MCF 10A (cell line): ENCODE measurements at regions not wholly inside any gene's neighbourhood (a gene's known extent, or its start where the extent isn't known, plus 50 kb on each side); places are given as distances from the start of the nearest gene placed in this dataset.

Experiments used
- BruUV-seq: library from RNA; stranded (reverse); fragments of 400-500 nt; replicated peaks from 2 replicates; lab custom pipeline; 2021; lab: Mats Ljungman, UMichigan
- CTCF ChIA-PET: fragments of 300-600 bp; sonication (Branson Sonifier 250); formaldehyde crosslinking; extraction: SDS; loops from one replicate; lab custom pipeline; 2021; ENCODE audit warnings: antibody characterized with exemption, inconsistent platforms; lab: Yijun Ruan, JAX
- POLR2A ChIA-PET: fragments of 300-600, 350-650 bp; sonication (Branson Sonifier 250); formaldehyde crosslinking; extraction: SDS; loops from one replicate; lab custom pipeline; 2020; ENCODE audit warnings: antibody characterized with exemption, inconsistent platforms; lab: Yijun Ruan, JAX
- DNase-seq: peaks from one replicate; pipeline ENCODE4 v3.0.0-alpha.2; 2018; ENCODE audit not compliant: unreplicated experiment
- H3K27ac Mint-ChIP-seq: one replicate; pipeline ENCODE4 v1.8.0; 2022; ENCODE audit warnings: mild to moderate bottlenecking, low read depth, mixed read lengths; ENCODE audit not compliant: unreplicated experiment
- H3K27me3 Mint-ChIP-seq: one replicate; pipeline ENCODE4 v1.8.0; 2022; ENCODE audit warnings: mixed read lengths; ENCODE audit not compliant: insufficient read depth, unreplicated experiment
- H3K36me3 Mint-ChIP-seq: one replicate; pipeline ENCODE4 v1.8.0; 2022; ENCODE audit warnings: mild to moderate bottlenecking, moderate library complexity, mixed read lengths; ENCODE audit not compliant: insufficient read depth, unreplicated experiment
- H3K4me1 Mint-ChIP-seq: one replicate; pipeline ENCODE4 v1.8.0; 2022; ENCODE audit warnings: mixed read lengths; ENCODE audit not compliant: insufficient read depth, unreplicated experiment
- H3K4me3 Mint-ChIP-seq: one replicate; pipeline ENCODE4 v1.8.0; 2022; ENCODE audit warnings: mild to moderate bottlenecking, moderate library complexity, mixed read lengths; ENCODE audit not compliant: unreplicated experiment
- H3K9me3 Mint-ChIP-seq: one replicate; pipeline ENCODE4 v1.8.0; 2022; ENCODE audit warnings: mixed read lengths; ENCODE audit not compliant: unreplicated experiment
- intact Hi-C: fragments of 100-400 bp; cut with micrococcal nuclease; formaldehyde crosslinking; loops from 2 replicates; pipeline ENCODE4 v1.14.1; 2022
- TF ChIP-seq, protein P1 (sequence below): fragments of 200-600 bp; IDR thresholded peaks from one replicate; pipeline ENCODE4 v1.8.0; 2022; ENCODE audit warnings: antibody characterized with exemption, mild to moderate bottlenecking; ENCODE audit not compliant: unreplicated experiment

DNA sequence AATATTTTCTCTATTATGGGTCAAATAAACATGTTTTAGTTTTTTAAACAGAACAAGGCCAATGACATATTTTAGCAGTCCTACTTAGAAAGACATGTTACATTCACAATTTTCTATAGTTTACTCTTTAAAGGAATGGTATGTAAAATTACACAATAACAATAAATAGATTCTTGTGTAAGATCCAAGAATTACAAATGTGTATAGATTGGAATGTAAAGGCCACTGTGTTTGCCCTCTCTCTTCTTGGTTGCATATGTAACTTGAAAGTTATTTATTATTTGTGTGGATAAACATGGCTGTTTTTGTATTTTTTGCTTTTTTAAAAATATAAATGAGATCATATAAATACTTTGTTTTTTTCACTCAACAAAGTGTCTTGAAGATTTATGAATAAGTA is 979.3 kb upstream of the CELF2 start:
- POLR2A ChIA-PET = no interaction called here
- Mint-ChIP-seq H3K9me3 (no peaks in the 10 kb centered on the region), H3K36me3 (no peaks in the 10 kb centered on the region), H3K27ac (no peak overlapping the region), H3K27me3 (no peaks in the 10 kb centered on the region), H3K4me3 (no peak overlapping the region), H3K4me1 (peaks cover 6% of the 10 kb centered on the region)
- BruUV-seq = no TSS peak
- TF ChIP-seq, protein P1, sequence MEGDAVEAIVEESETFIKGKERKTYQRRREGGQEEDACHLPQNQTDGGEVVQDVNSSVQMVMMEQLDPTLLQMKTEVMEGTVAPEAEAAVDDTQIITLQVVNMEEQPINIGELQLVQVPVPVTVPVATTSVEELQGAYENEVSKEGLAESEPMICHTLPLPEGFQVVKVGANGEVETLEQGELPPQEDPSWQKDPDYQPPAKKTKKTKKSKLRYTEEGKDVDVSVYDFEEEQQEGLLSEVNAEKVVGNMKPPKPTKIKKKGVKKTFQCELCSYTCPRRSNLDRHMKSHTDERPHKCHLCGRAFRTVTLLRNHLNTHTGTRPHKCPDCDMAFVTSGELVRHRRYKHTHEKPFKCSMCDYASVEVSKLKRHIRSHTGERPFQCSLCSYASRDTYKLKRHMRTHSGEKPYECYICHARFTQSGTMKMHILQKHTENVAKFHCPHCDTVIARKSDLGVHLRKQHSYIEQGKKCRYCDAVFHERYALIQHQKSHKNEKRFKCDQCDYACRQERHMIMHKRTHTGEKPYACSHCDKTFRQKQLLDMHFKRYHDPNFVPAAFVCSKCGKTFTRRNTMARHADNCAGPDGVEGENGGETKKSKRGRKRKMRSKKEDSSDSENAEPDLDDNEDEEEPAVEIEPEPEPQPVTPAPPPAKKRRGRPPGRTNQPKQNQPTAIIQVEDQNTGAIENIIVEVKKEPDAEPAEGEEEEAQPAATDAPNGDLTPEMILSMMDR = no peak
- DNase-seq = peak; percentile 11
- intact Hi-C loops = no loop called here
- CTCF ChIA-PET = interaction anchor here (0.7 kb wide), 1 partner anchor 497 kb away, joined by 3 read pairs; no protein-coding TSS in a partner anchor

DNA sequence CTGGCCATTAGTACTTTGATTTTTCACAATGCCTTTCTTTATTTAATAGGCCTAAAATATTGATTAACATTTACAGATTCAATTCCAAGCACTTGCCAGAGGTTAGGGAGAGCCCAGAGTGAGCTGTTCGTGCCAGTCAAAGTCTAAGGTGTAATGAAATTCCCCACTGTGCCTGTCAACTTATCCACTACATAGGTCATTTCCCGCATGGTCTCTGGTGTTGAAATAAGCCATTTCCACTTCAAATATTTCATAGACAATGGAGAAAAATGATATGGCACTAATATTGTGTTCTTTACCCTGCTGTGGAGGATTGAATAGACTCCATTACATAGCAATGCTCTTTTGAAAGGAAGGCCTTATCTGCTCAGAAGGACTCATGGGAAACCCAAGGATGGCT is 978.1 kb upstream of the CELF2 start:
- no peaks in the 10 kb centered on the region for H3K27me3 Mint-ChIP-seq
- BruUV-seq = no TSS peak
- H3K36me3 Mint-ChIP-seq = no peaks in the 10 kb centered on the region
- intact Hi-C loops = no loop called here
- peaks cover 6% of the 10 kb centered on the region for H3K4me1 Mint-ChIP-seq
- CTCF ChIA-PET = no interaction called here
- no peak overlapping the region for H3K27ac Mint-ChIP-seq
- no peak for DNase-seq
- TF ChIP-seq, protein P1 = no peak
- H3K9me3 Mint-ChIP-seq = no peaks in the 10 kb centered on the region
- POLR2A ChIA-PET = no interaction called here
- H3K4me3 Mint-ChIP-seq = no peak overlapping the region

DNA sequence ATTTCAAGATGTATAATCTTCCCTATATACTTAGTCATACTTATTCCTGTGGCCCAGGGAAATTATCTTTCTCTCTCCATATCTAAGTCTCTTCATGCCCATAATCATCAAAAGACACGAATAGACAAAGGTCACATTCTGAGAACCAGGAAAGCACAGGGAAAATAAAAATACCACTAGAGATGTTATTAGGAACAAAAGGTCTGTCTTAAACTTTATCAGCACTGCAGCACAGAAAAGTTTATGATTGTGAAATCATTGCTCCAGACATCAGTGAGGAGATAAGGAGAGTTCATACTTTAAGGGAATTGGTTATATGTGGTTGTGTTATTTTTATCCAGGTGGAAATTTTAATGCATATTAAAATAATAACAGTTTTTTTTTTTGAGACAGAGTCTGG is 974.6 kb upstream of the CELF2 start:
- Mint-ChIP-seq H3K27me3 (no peaks in the 10 kb centered on the region), H3K4me1 (no peaks in the 10 kb centered on the region), H3K9me3 (peaks cover 12% of the 10 kb centered on the region), H3K36me3 (no peaks in the 10 kb centered on the region), H3K4me3 (no peak overlapping the region), H3K27ac (no peak overlapping the region)
- intact Hi-C loops = no loop called here
- CTCF ChIA-PET = interaction anchor here (0.6 to 0.7 kb wide), 2 partner anchors 324 to 669 kb away, joined by 3 to 4 read pairs; no protein-coding TSS in a partner anchor
- TF ChIP-seq, protein P1 = no peak
- no peak for DNase-seq
- POLR2A ChIA-PET = no interaction called here
- no TSS peak for BruUV-seq

DNA sequence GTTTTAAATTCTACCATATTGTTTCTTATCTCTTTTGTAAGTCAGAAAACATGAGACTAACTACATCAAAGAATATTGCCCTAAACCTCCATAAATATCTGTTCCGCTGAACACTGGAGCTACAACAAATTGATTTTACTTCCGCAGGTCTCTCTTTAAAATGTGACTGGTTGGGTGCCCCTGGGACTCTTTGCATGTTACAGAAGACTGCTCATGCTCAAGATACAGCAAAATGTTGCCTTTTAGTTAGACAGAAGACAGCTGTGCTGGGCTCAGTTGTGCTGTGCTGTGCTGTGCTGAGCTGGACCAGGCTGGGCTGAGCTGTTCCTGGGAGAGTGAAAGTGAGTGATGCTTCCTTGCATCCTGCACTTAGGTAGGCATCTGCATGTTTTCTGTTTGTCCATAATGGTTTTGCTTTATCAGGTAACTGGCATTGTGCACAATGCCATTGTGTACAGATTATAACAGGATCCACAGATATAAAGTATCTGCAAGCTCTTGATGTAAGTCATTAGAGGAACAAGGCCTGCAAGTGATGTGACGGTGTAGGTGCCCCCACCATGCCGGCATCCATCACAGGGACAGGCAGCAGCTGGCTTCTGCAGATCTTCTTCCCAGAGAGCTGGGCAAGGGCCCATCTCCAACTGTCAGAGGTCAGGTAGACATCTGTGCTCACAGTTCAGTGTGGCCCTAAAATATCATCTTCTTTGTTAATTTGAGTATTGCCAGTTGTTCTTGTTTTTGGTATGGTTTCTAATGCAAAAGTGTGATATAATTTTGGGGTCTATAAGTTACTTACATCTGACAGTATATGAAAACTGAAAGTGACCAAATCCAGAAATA is 972.5 kb upstream of the CELF2 start:
- Mint-ChIP-seq H3K27me3 (no peaks in the 10 kb centered on the region), H3K27ac (peak overlapping the region; percentile 69), H3K4me3 (no peak overlapping the region), H3K9me3 (peaks cover 12% of the 10 kb centered on the region), H3K4me1 (no peaks in the 10 kb centered on the region), H3K36me3 (no peaks in the 10 kb centered on the region)
- intact Hi-C loops = no loop called here
- CTCF ChIA-PET = interaction anchor here (0.5 kb wide), 1 partner anchor 492 kb away, joined by 3 read pairs; no protein-coding TSS in a partner anchor
- BruUV-seq = no TSS peak
- no peak for DNase-seq
- TF ChIP-seq, protein P1 = no peak
- POLR2A ChIA-PET = no interaction called here
